A673 (cell line): ENCODE measurements at regions not wholly inside any gene's neighbourhood (a gene's known extent, or its start where the extent isn't known, plus 50 kb on each side); places are given as distances from the start of the nearest gene placed in this dataset.

ENCODE experiments used
- CTCF ChIP-seq: fragments of 300-800, 200-600 bp; sonication (generic); conservative IDR thresholded peaks from 2 replicates; pipeline ENCODE4 v1.5.1; 2017; ENCODE audit warnings: low read depth, mild to moderate bottlenecking, antibody characterized with exemption, low read length, moderate library complexity, mixed read lengths
- EZH2 ChIP-seq: fragments of 200-600 bp; sonication (generic); IDR thresholded peaks from 2 replicates; pipeline ENCODE4 v1.6.1; 2017; ENCODE audit warnings: borderline replicate concordance, low read depth, mild to moderate bottlenecking, mixed read lengths, antibody characterized with exemption, low read length; ENCODE audit not compliant: poor library complexity, severe bottlenecking

GRCh38 chr5:179413086-179413690 lies 67.9 kb upstream of the ADAMTS2 start:
- TF ChIP-seq CTCF (no peak), EZH2 (no peak)
